AG04449 (cell line): ENCODE measurements at regions not wholly inside any gene's neighbourhood (a gene's known extent, or its start where the extent isn't known, plus 50 kb on each side); places are given as distances from the start of the nearest gene placed in this dataset.

Experiments used
- CTCF ChIA-PET: fragments of 350-600 bp; formaldehyde crosslinking; extraction: SDS; loops from one replicate; lab custom pipeline; 2021; ENCODE audit warnings: antibody characterized with exemption; lab: Yijun Ruan, JAX
- POLR2A ChIA-PET: fragments of 400-600, 350-600 bp; formaldehyde crosslinking; extraction: SDS; loops from one replicate; lab custom pipeline; 2020; ENCODE audit warnings: antibody characterized with exemption, inconsistent platforms; lab: Yijun Ruan, JAX
- DNase-seq: peaks from one replicate; pipeline ENCODE4 v3.0.0-alpha.2; 2010; ENCODE audit warnings: low read depth, low spot score
- H3K4me3 ChIP-seq: 2 replicates; pipeline ENCODE4 v1.5.1; 2011; ENCODE audit warnings: low read depth, mild to moderate bottlenecking, control low read depth, low read length
- TF ChIP-seq, protein P1 (sequence below): IDR thresholded peaks from one replicate; pipeline ENCODE4 v1.5.1; 2011; ENCODE audit warnings: mild to moderate bottlenecking, moderate library complexity, low read length, control low read depth, inconsistent platforms; ENCODE audit not compliant: insufficient read depth; ENCODE audit errors: missing control alignments

GRCh38 chr9:75616052-75616451 is 274.4 kb upstream of the PCSK5 start:
- ChIA-PET CTCF (no interaction called here), POLR2A (no interaction called here)
- no peak overlapping the region for H3K4me3 ChIP-seq
- TF ChIP-seq, protein P1, sequence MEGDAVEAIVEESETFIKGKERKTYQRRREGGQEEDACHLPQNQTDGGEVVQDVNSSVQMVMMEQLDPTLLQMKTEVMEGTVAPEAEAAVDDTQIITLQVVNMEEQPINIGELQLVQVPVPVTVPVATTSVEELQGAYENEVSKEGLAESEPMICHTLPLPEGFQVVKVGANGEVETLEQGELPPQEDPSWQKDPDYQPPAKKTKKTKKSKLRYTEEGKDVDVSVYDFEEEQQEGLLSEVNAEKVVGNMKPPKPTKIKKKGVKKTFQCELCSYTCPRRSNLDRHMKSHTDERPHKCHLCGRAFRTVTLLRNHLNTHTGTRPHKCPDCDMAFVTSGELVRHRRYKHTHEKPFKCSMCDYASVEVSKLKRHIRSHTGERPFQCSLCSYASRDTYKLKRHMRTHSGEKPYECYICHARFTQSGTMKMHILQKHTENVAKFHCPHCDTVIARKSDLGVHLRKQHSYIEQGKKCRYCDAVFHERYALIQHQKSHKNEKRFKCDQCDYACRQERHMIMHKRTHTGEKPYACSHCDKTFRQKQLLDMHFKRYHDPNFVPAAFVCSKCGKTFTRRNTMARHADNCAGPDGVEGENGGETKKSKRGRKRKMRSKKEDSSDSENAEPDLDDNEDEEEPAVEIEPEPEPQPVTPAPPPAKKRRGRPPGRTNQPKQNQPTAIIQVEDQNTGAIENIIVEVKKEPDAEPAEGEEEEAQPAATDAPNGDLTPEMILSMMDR: no peak
- no peak for DNase-seq

DNA sequence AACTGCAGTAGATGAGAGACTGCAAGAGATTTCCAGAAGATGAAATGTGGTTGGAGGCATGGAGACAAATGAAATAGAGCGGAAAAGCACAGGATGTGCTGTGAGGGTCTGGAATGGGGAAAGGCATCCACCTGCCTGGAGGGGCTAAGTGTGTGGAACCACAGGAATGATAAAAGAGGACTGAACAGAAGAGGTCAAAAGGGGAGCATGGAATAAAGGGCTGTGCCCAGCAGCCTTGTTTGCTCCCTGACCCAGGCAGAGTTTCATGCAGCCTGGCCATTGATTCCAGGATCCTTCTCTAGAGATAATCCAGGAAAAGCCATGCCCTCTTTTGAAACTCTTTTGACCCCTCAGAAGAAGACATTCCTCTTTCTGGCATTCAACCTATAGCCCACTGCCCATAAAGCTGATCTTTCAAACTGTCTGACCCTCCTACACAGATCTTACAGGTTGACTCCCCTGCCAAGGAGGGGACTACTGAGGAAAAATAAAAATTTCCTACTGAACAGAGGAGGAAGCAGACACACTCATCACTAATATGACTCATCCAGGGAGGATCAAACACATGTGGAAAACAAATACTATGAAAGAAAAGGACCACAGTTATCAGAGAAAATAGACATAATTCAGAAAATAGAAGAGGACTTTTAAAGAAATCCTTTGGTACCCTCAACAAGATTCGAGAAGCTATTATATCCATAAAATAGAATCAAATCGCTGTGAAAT is 273.5 kb upstream of the PCSK5 start:
- no peak for DNase-seq
- TF ChIP-seq, protein P1: no peak
- no peak overlapping the region for H3K4me3 ChIP-seq
- POLR2A ChIA-PET: no interaction called here
- CTCF ChIA-PET: no interaction called here

DNA sequence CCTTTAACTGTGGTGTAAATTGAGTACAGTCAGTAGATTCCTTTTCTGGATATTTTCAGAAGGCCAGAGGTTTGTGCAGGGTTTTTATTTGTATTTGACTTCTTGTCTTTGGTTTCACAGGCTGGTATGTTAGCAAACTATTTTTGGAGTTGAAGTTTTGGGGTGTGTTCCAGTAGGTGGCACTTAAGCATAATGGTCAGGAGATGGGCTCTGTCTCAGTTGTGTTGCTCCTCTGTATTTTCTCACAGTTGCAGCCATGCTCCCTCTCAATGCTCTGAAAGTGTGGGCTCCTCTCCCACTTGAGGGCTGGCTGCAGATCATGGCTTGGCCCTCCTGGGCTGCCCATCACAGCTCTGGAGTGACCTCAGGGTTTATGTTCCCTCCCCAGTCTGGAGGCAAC is 267.0 kb upstream of the PCSK5 start:
- TF ChIP-seq, protein P1: no peak
- CTCF ChIA-PET: no interaction called here
- no peak for DNase-seq
- POLR2A ChIA-PET: no interaction called here
- no peak overlapping the region for H3K4me3 ChIP-seq

- TF ChIP-seq, protein P1: no peak
- DNase-seq: no peak
- no peak overlapping the region for H3K4me3 ChIP-seq
- POLR2A ChIA-PET: no interaction called here
- CTCF ChIA-PET: no interaction called here
Measured at GRCh38 chr9:75624998-75625397, 265.5 kb upstream of the PCSK5 start.

DNA sequence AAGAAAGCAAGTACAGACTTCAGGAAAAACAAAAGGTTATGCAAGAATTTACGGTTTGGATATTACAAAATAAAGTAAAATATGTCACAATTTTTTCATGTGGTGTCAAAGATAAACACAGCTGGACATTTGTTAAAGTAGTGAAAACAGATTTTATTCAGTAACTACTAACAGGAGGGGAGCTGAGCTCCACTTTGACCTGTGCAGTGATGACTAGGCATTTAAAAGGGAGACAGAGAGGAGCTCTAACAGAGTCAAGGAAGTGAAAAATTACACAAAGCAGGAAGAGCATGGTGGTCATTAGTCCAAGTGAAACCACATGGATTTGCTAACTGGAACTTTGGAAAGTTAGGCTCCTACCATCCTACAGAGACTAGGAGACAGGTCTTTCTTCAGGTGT is 263.6 kb upstream of the PCSK5 start:
- CTCF ChIA-PET: no interaction called here
- TF ChIP-seq, protein P1: no peak
- DNase-seq: no peak
- POLR2A ChIA-PET: no interaction called here
- no peak overlapping the region for H3K4me3 ChIP-seq

GRCh38 chr9:75628952-75629351 is 261.5 kb upstream of the PCSK5 start:
- TF ChIP-seq, protein P1: no peak
- DNase-seq: no peak
- no peak overlapping the region for H3K4me3 ChIP-seq
- ChIA-PET CTCF (no interaction called here), POLR2A (no interaction called here)
